Femur (tissue), 1 donor: ENCODE measurements at regions not wholly inside any gene's neighbourhood (a gene's known extent, or its start where the extent isn't known, plus 50 kb on each side); places are given as distances from the start of the nearest gene placed in this dataset.
"Not testable (repeated sequence)": the region's sequence is repeated elsewhere in the genome, so short reads cannot be mapped to it uniquely, and the experiment has no call there.

ENCODE experiments used
- DNase-seq: peaks from one replicate; pipeline ENCODE4 v3.0.0-alpha.2; 2017

- DNase-seq, result no peak
These were observed 455.1 kb downstream of the XYLT1 start for GRCh38 chr16:17015702-17016101.

GRCh38 chr16:17017442-17017841, 453.3 kb downstream of the XYLT1 start:
- no peak for DNase-seq

- DNase-seq, result no peak
These were observed 452.2 kb downstream of the XYLT1 start for GRCh38 chr16:17018585-17018939.

- DNase-seq, result no peak
These were observed 451.4 kb downstream of the XYLT1 start for GRCh38 chr16:17019366-17019765.

- DNase-seq, result no peak
These were observed 447.2 kb downstream of the XYLT1 start for GRCh38 chr16:17023606-17024005.

GRCh38 chr16:17024514-17024913, 446.2 kb downstream of the XYLT1 start:
- DNase-seq, result no peak

- no peak for DNase-seq
These were observed 444.0 kb downstream of the XYLT1 start for GRCh38 chr16:17026600-17027242.

- no peak for DNase-seq
These were observed 443.2 kb downstream of the XYLT1 start for GRCh38 chr16:17027488-17028129.

GRCh38 chr16:17029602-17030350, 441.0 kb downstream of the XYLT1 start:
- no peak for DNase-seq

GRCh38 chr16:17031484-17032268, 439.1 kb downstream of the XYLT1 start:
- no peak for DNase-seq

- no peak for DNase-seq
These were observed 438.4 kb downstream of the XYLT1 start for GRCh38 chr16:17032332-17032731.

GRCh38 chr16:17034477-17035252, 436.1 kb downstream of the XYLT1 start:
- no peak for DNase-seq

GRCh38 chr16:17037499-17037898, 433.3 kb downstream of the XYLT1 start:
- DNase-seq, result no peak

- DNase-seq, result no peak
These were observed 432.3 kb downstream of the XYLT1 start for GRCh38 chr16:17038415-17038814.

- not testable (repeated sequence) for DNase-seq
These were observed 421.7 kb downstream of the XYLT1 start for GRCh38 chr16:17049109-17049508.

GRCh38 chr16:17050468-17050867, 420.3 kb downstream of the XYLT1 start:
- DNase-seq, result no peak
